GM23248 (cell line): ENCODE measurements at regions not wholly inside any gene's neighbourhood (a gene's known extent, or its start where the extent isn't known, plus 50 kb on each side); places are given as distances from the start of the nearest gene placed in this dataset.

Source experiments
- EZH2 ChIP-seq: fragments of 200-600 bp; sonication (generic); IDR thresholded peaks from 2 replicates; pipeline ENCODE4 v1.6.1; 2018; ENCODE audit warnings: antibody characterized with exemption, mild to moderate bottlenecking; ENCODE audit not compliant: insufficient read depth, poor library complexity, severe bottlenecking
- EZH2phosphoT487 ChIP-seq: fragments of 200-600 bp; sonication (generic); IDR thresholded peaks from 2 replicates; pipeline ENCODE4 v1.6.1; 2018; ENCODE audit warnings: antibody characterized with exemption, moderate library complexity, mild to moderate bottlenecking, low read depth; ENCODE audit not compliant: insufficient read depth

DNA sequence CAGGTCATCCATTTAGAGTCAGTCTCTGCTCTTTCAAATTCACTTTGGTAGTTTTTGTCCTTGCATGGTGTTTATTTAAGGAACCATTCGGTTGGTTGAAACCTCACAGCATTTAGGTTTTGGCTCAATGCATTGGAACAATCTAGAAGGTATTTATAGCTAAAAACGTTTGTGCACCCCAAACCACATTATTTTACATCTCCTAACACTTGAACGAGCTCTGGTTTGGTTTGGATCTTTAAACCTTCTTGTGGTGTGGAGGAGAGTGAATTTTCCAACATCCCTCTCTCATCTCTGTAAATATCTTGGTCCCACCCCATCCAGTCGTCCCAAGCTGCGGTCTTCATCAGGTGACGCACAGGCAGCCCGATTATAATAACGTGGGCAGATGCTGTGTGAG, 287.9 kb downstream of the LPIN1 start:
- no peak for TF ChIP-seq EZH2
- TF ChIP-seq EZH2phosphoT487, result no peak
